ENCODE measurements at regions not wholly inside any gene's neighbourhood (a gene's known extent, or its start where the extent isn't known, plus 50 kb on each side); places are given as distances from the start of the nearest gene placed in this dataset.

DNA sequence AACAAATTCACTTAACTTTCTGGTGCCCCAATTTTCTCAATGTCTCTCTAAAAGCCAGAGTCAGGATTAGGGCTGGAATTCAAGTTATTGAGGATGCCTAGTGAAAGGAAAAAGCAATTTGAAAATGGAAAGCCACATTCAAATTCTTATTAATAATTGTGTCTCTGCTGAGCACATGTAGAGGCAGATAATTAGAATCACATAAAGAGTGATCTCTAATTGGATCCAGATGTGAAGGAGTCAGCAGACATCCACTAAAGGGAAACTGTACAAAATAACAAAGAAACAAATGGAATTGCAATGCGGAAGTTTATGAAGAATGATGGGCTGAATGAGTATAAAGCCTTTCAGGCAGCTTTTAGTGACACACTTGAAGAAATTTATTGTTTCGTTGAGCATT, 482.6 kb downstream of the TTLL7 start:
- TF ChIP-seq CTCF (IDR thresholded peaks at IDR 0.05; ENCODE audit: insufficient read depth, low read length): no peak
- DNase-seq (ENCODE audit: low read depth): peak; percentile 33
- no peak overlapping the region for H3K4me3 ChIP-seq (ENCODE audit: low read depth, low read length)

GRCh38 chr1:83515578-83516154, 483.3 kb downstream of the TTLL7 start:
- TF ChIP-seq CTCF (IDR thresholded peaks at IDR 0.05; ENCODE audit: insufficient read depth, low read length): no peak
- DNase-seq (ENCODE audit: low read depth): no peak
- no peak overlapping the region for H3K4me3 ChIP-seq (ENCODE audit: low read depth, low read length)

- TF ChIP-seq CTCF (IDR thresholded peaks at IDR 0.05; ENCODE audit: insufficient read depth, low read length): no peak
- H3K4me3 ChIP-seq (ENCODE audit: low read depth, low read length): no peak overlapping the region
- DNase-seq (ENCODE audit: low read depth): no peak
Measured at GRCh38 chr1:83512373-83513193, 486.3 kb downstream of the TTLL7 start.

DNA sequence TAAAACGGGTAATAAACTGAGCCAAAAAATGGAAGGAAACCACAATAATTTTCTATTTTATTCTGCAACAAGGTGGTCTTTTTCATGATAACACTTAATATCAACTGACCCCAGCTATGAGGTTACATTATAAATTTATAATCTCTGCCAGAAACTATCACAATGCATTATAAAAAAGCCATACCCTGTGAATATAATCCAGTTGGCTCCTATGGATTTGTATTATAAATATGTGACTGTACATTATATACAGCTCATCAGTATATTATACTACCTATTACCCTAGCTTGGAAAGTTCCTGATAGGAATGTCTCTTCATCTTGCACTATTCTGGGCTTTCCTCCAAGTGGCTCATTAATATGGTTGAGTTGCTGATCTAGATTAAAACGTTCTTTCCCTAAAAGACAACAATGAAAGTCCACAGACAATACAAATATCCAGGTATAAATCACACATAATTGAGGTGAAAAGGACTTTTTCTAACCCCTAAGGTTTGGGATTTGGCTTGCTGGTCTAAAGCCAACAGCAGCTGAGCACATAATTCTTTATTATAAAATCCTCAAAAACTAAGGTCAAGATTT, 487.7 kb downstream of the TTLL7 start:
- TF ChIP-seq CTCF (IDR thresholded peaks at IDR 0.05; ENCODE audit: insufficient read depth, low read length): no peak
- H3K4me3 ChIP-seq (ENCODE audit: low read depth, low read length): no peak overlapping the region
- peak; percentile 18 for DNase-seq (ENCODE audit: low read depth)

DNA sequence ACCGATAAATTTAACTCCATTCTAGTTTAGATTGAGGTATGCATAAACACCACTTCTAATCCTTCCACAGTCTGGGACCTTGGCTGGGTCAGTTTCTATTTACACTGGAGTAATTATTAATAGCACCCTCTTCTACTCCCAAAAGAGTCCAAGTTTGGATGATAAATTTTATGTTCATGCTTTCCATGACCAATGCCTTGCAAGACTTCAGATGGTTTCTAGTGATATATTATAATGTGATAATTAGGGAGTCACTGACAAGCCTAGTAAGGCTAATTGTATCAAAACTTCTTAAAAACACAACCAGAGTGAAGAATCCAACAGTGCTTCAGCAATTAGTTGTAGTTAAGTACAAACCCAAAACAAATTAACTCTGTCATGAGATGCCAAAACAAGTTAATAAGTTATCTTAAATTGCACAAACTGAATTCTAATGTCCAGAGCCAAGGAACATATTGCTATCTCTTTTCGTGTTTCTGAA, 489.6 kb downstream of the TTLL7 start:
- no peak overlapping the region for H3K4me3 ChIP-seq (ENCODE audit: low read depth, low read length)
- DNase-seq (ENCODE audit: low read depth): peak; percentile 14
- no peak for TF ChIP-seq CTCF (IDR thresholded peaks at IDR 0.05; ENCODE audit: insufficient read depth, low read length)

DNA sequence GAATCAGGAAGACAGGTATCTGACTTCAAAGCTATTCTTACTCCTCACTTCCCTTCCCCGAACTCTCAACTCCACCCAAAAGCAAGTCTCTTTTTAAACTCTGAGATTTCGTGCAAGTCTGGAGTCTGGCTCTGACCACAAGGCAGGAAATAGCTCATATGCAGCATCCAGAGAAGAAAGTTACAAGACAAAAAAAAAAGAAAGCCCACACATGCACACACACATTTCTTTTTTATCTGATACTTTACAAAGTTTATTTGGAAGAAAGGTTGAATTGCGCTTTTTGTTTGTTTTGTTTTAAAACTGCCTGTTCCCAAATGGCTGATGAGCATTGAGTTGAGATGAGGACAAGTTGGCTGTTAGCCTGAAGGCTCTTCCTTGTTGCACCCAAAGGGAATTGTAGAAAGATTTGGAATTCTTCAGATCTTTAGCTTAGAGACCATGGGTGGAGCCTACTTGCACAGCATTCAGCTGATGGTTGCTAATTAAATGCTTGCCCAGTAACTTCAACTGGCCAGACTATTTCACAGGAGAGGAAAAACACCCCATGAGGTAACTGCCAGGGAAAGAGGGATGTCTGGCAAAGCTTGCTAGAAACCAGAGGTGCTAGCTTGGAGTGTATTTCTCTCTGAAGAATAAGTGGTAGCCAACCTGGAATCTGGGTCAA, 490.3 kb downstream of the TTLL7 start:
- no peak overlapping the region for H3K4me3 ChIP-seq (ENCODE audit: low read depth, low read length)
- no peak for TF ChIP-seq CTCF (IDR thresholded peaks at IDR 0.05; ENCODE audit: insufficient read depth, low read length)
- peak; percentile 87 for DNase-seq (ENCODE audit: low read depth)
